ENCODE measurements at regions not wholly inside any gene's neighbourhood (a gene's known extent, or its start where the extent isn't known, plus 50 kb on each side); places are given as distances from the start of the nearest gene placed in this dataset.
"Not testable (repeated sequence)": the region's sequence is repeated elsewhere in the genome, so short reads cannot be mapped to it uniquely, and the experiment has no call there.

- DNase-seq, result not testable (repeated sequence)
Observed at GRCh38 chr5:100983601-100984000, 80.5 kb upstream of the ST8SIA4 start.

DNA sequence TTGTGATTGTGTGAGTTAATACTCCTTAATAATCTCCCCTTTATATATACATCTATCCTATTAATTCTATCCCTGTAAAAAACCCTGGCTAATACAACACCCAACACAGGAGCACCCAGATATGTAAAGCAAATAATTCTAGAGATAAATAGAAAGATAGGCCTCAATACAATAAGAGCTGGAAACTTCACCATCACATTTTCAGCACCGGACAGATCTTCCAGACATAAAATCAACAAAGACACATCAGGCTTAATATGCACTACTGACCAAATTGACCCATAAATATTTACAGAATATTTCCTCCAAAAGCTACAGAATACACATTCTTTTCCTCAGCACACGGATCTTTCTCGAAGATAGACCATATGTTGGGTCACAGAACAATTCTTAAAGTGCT is 71.0 kb upstream of the ST8SIA4 start:
- DNase-seq, result no peak

DNA sequence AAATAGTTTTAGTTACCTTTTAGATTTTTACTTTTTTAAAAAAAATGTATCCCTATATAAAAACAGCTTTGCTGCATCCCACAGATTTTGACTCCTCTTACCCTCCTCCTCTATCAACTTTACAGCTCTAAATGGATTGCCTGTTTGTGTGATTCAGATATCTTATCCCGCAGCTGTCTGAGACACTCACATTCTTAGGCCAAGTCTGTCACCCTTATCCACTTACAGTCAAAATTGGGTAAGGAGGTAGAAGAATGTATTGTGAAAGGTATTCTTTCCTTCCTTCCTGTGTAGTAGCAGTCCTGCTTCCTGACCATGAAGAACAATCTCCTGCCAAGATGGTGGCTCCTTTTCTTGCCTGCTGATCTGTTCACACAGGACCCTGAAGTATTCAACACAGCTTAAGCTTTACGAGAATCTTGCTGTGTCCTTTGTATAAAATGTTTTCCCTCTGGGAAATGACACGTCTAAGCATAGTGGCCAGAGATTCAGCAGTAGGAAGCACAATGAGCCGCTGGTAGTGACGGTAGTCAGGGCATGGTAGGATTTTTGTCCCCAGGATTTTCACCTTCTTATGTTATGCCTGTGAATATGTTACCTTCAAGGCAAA is 67.7 kb upstream of the ST8SIA4 start:
- no peak for DNase-seq

DNA sequence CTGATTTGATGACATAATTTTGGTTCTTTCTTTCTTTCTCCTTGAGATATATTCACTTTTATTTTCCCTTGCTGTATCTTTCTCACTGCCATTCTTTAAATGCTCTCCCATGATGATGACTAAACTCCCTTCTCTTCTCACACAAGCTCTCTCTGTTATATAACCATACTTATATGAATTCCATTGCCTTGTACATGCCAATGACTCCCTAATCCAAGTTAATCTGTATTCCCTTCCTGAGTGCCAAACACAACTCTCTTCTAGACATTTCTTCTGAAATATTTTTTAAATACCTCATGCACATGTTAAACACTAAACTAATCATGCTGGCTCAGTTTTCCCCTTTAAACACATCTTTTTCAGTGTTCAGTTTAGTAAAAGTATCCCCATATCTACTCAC is 62.2 kb upstream of the ST8SIA4 start:
- no peak for DNase-seq
